Hematopoietic multipotent progenitor cell treated with erythropoietin and hydrocortisone succinate and interleukin-3 and kit ligand, for 4 days (in vitro differentiated cells): ENCODE measurements at regions not wholly inside any gene's neighbourhood (a gene's known extent, or its start where the extent isn't known, plus 50 kb on each side); places are given as distances from the start of the nearest gene placed in this dataset.

Experiments
- DNase-seq: peaks from one replicate; pipeline ENCODE4 v3.0.0-alpha.2; 2015

- DNase-seq, result peak; percentile 42
These were observed 205.7 kb upstream of the BCOR start for GRCh38 chrX:40303256-40304077.

GRCh38 chrX:40300286-40300890 is 202.6 kb upstream of the BCOR start:
- DNase-seq, result no peak

GRCh38 chrX:40299641-40300046 is 201.9 kb upstream of the BCOR start:
- DNase-seq, result no peak

GRCh38 chrX:40298572-40299479 is 201.1 kb upstream of the BCOR start:
- DNase-seq, result peak; percentile 35

- no peak for DNase-seq
These were observed 200.3 kb upstream of the BCOR start for GRCh38 chrX:40298069-40298468.

GRCh38 chrX:40291553-40291952 is 193.8 kb upstream of the BCOR start:
- DNase-seq, result no peak

GRCh38 chrX:40290517-40290916 is 192.8 kb upstream of the BCOR start:
- no peak for DNase-seq

GRCh38 chrX:40285876-40286275 is 188.1 kb upstream of the BCOR start:
- no peak for DNase-seq

GRCh38 chrX:40284852-40285251 is 187.1 kb upstream of the BCOR start:
- no peak for DNase-seq

GRCh38 chrX:40283981-40284380 is 186.2 kb upstream of the BCOR start:
- no peak for DNase-seq

- DNase-seq, result no peak
These were observed 185.3 kb upstream of the BCOR start for GRCh38 chrX:40282946-40283660.

- no peak for DNase-seq
These were observed 184.6 kb upstream of the BCOR start for GRCh38 chrX:40282348-40282747.

- peak; percentile 53 for DNase-seq
These were observed 183.7 kb upstream of the BCOR start for GRCh38 chrX:40281336-40282005.

- DNase-seq, result no peak
These were observed 182.0 kb upstream of the BCOR start for GRCh38 chrX:40279762-40280161.

GRCh38 chrX:40279091-40279430 is 181.3 kb upstream of the BCOR start:
- no peak for DNase-seq

- DNase-seq, result peak; percentile 20
These were observed 180.8 kb upstream of the BCOR start for GRCh38 chrX:40278340-40279090.

GRCh38 chrX:40277672-40278071 is 179.9 kb upstream of the BCOR start:
- DNase-seq, result no peak

GRCh38 chrX:40273356-40274050 is 175.7 kb upstream of the BCOR start:
- DNase-seq, result peak; percentile 85

- no peak for DNase-seq
These were observed 175.0 kb upstream of the BCOR start for GRCh38 chrX:40272776-40273175.

GRCh38 chrX:40272141-40272540 is 174.4 kb upstream of the BCOR start:
- DNase-seq, result no peak

GRCh38 chrX:40268188-40268520 is 170.4 kb upstream of the BCOR start:
- no peak for DNase-seq
